Adrenal gland (tissue), 9 donors: ENCODE measurements at regions not wholly inside any gene's neighbourhood (a gene's known extent, or its start where the extent isn't known, plus 50 kb on each side); places are given as distances from the start of the nearest gene placed in this dataset.

Experiments used
- DNase-seq, 7 donors: peaks; one replicate each; pipeline ENCODE4 v3.0.0-alpha.2; 2019 to 2020
- H3K27ac ChIP-seq, 5 donors: fragments of 200-600 bp; sonication (generic) in 4 of 5; 1 replicate in 3 of 5; 2 replicates in 2 of 5; pipeline versions ENCODE4 v1.5.1 to v1.8.0; 2016 to 2020; ENCODE audit warnings: mild to moderate bottlenecking in 1 of 5
- H3K27me3 ChIP-seq: fragments of 200-600 bp; 2 replicates; pipeline ENCODE4 v1.8.0; 2021
- H3K36me3 ChIP-seq, 2 donors: fragments of 200-600 bp; replicated peaks in 1 of 2; 1 replicate in 1 of 2; 2 replicates in 1 of 2; pipeline versions ENCODE4 v1.5.1 to v1.8.0; 2018 to 2022
- H3K4me1 ChIP-seq, 2 donors: fragments of 200-600 bp; replicated peaks in 1 of 2; 1 replicate in 1 of 2; 2 replicates in 1 of 2; pipeline versions ENCODE4 v1.5.1 to v1.8.0; 2018 to 2021
- H3K4me3 ChIP-seq, 4 donors: fragments of 200-600 bp; sonication (generic) in 3 of 4; one replicate each; pipeline ENCODE4 v1.5.1; 2016 to 2018
- H3K9me3 ChIP-seq, 3 donors: fragments of 200-600 bp; sonication (generic) in 1 of 3; replicated peaks in 1 of 3; 1 replicate in 2 of 3; 2 replicates in 1 of 3; pipeline versions ENCODE4 v1.5.1 to v1.8.0; 2016 to 2021
- CTCF ChIP-seq, 6 experiments: fragments of 450-650 bp in 4 of 6; fragments of 200-600 bp in 2 of 6; sonication (generic) in 1 of 6; IDR thresholded peaks; 1 replicate in 5 of 6; 2 replicates in 1 of 6; pipeline versions ENCODE4 v1.5.1 to v1.8.0; 2016 to 2021; ENCODE audit warnings: antibody characterized with exemption in 6 of 6, mild to moderate bottlenecking in 2 of 6, moderate library complexity in 1 of 6
- POLR2A ChIP-seq, 2 donors: fragments of 450-650 bp; IDR thresholded peaks; one replicate each; pipeline ENCODE4 v1.6.1; 2017; ENCODE audit warnings: antibody characterized with exemption in 2 of 2, mild to moderate bottlenecking in 2 of 2, moderate library complexity in 1 of 2
- WGBS, 4 donors: extraction: QIAGEN DNeasy Blood & Tissue Kit in 2 of 4; methylation state at CpG; one replicate each; pipeline versions ENCODE4 v1.1.5 to v1.1.7; 2013 to 2017; 5-methylcytosine and 5-hydroxymethylcytosine counted together
- intact Hi-C, 2 donors: fragments of 100-400 bp; cut with DNase I; formaldehyde crosslinking; loops; one replicate each; pipeline versions ENCODE4 v1.14.1 to v1.15.0; 2022 to 2023
- donor health status: healthy with polysubstance abuse.
- donor health status: Bipolar disorder and iron deficiency.
- donor health status: DM: yes; HTN: yes; CAD: no.
- donor health status: DM: no; HTN: no; CAD: no.
- donor health status: DM: no; HTN: no; CAD: no.

- H3K27me3 ChIP-seq: no peaks in the 10 kb centered on the region
- WGBS, 4 donors: 83 to 90% (median 86%) methylated on average over 3 of the region's 3 CpGs
- H3K27ac ChIP-seq: no peak overlapping the region
- no peaks in the 10 kb centered on the region for H3K9me3 ChIP-seq
- H3K36me3 ChIP-seq: no peaks in the 10 kb centered on the region
- no peak for TF ChIP-seq POLR2A (IDR thresholded peaks at IDR 0.05)
- TF ChIP-seq CTCF (IDR thresholded peaks at IDR 0.05): no peak
- intact Hi-C loops: no loop called here
- DNase-seq: no peak
- H3K4me3 ChIP-seq: no peak overlapping the region
- no peaks in the 10 kb centered on the region for H3K4me1 ChIP-seq
Observed at GRCh38 chr1:187617776-187618175, 789.0 kb downstream of the PLA2G4A start.

- no peak for TF ChIP-seq POLR2A (IDR thresholded peaks at IDR 0.05)
- TF ChIP-seq CTCF (IDR thresholded peaks at IDR 0.05): no peak
- H3K9me3 ChIP-seq: no peaks in the 10 kb centered on the region
- intact Hi-C loops: no loop called here
- H3K36me3 ChIP-seq: no peaks in the 10 kb centered on the region
- no peaks in the 10 kb centered on the region for H3K4me1 ChIP-seq
- H3K27me3 ChIP-seq: no peaks in the 10 kb centered on the region
- no peak overlapping the region for H3K4me3 ChIP-seq
- DNase-seq: no peak
- no peak overlapping the region for H3K27ac ChIP-seq
Observed at GRCh38 chr1:187619175-187619574, 790.4 kb downstream of the PLA2G4A start.

DNA sequence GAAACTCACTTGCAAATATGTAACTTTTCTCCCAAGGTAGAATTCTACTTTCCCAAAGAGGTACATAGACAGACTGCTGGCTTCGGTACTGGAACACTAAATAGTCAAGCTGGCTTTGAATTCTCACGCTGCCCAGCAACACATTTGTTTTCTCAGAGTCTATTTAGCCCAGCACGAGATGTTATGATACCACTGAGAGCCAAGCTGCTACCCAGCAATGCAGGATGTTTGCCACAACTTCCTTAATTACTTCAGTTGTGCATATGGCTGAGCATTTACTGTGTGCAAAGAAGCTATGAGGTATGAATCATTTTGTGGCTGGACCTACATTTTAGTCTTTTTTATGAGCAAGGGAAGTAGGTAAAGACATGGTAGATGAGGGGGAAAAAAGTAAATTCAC, 793.2 kb downstream of the PLA2G4A start:
- Histone ChIP-seq H3K4me3 (no peak overlapping the region), H3K27me3 (no peaks in the 10 kb centered on the region), H3K9me3 (no peaks in the 10 kb centered on the region), H3K27ac (no peak overlapping the region), H3K36me3 (no peaks in the 10 kb centered on the region), H3K4me1 (no peaks in the 10 kb centered on the region)
- intact Hi-C loops: no loop called here
- no peak for DNase-seq
- no peak for TF ChIP-seq CTCF (IDR thresholded peaks at IDR 0.05)
- TF ChIP-seq POLR2A (IDR thresholded peaks at IDR 0.05): no peak
- 63 to 73% (median 66%) methylated on average over 3 of the region's 3 CpGs for WGBS, 4 donors

DNA sequence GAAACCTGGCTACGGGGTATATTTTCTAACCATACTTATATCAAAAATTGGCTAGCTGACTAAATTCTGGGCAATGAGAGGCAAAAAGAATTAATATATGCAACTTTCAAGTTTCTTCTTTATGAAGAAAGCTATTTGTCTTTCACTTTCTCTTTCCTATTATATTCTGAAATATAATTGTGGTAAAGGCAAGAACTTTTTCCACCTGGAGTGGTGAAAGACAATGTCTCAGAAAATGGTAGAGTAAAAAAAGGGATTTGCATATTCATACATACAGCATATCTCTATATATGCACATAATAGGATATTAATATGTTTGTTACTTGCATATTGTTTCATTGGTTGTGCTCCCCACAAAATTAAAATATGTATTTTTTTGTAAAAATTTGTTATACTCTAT, 793.8 kb downstream of the PLA2G4A start:
- Histone ChIP-seq H3K9me3 (no peaks in the 10 kb centered on the region), H3K27me3 (no peaks in the 10 kb centered on the region), H3K4me3 (no peak overlapping the region), H3K4me1 (no peaks in the 10 kb centered on the region), H3K36me3 (no peaks in the 10 kb centered on the region), H3K27ac (no peak overlapping the region)
- TF ChIP-seq CTCF (IDR thresholded peaks at IDR 0.05): no peak
- no peak for TF ChIP-seq POLR2A (IDR thresholded peaks at IDR 0.05)
- DNase-seq: no peak
- intact Hi-C loops: no loop called here
- WGBS, 4 donors: 0 to 47% (median 46%) methylated on average over 1 of the region's 1 CpG
